Hepatic stellate cell (primary cell): ENCODE measurements at regions not wholly inside any gene's neighbourhood (a gene's known extent, or its start where the extent isn't known, plus 50 kb on each side); places are given as distances from the start of the nearest gene placed in this dataset.

ENCODE experiments used
- DNase-seq: peaks from one replicate; pipeline ENCODE4 v3.0.0; 2011; ENCODE audit warnings: low spot score

DNA sequence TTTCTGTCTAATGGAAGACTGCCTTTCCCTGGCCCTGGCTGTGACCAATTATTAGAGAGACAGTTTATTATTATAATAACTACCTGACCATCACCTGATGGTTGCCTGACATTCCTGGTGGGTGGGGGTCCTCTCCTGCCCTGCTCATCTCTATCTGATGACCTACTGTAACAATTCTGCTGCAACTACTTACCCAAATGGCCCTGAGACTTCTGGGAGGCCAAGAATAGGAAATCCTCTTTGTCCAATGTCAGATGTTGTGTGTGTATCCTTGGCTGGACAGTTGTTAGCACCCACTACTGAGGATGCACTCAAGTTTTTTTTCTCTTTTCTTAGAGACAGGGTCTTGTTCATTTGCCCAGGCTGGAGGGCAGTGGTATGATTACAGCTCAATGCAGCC, 110.3 kb downstream of the DDX1 start:
- no peak for DNase-seq

DNA sequence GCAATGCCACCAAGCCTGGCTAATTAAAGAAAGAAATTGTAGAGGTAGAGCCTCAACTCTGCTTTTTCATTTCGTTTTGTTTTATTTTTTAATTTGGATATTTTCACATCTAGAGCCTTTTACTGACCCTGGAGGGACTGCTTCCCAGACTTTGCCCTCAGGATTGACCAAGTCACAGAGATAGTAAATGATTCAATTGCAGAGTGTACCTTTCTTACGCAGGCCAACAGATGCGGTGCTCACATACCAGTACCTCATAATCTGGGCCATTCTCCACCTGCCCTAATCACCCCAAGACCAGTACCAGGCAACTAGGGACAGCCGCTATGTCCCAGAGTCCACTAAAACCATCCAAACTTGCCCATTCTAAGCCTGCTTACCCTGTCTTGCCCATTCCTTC, 110.8 kb downstream of the DDX1 start:
- no peak for DNase-seq

DNA sequence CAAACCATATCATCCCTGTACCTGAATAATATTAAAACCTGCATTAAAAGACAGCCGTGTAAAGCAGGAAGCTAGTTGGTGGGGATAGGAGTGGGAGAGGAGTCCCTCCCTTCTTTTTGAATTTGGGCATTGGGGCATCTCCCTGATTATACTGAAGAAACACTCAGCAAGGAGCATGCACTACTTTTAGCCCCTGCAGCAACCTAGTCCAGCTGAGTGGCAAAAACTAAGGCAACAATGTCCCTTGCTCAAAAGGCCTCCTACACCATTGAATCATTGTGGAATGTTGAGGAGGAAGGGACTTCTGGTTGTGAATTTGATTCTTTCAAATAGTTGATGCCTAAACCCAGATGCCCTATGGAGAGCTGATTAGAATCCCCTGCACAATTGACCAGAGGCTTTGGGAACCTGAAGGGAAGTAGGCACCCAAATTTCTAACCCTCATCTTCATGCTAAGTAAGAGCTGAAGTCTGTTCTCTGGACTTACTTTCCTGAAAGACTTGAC, 111.7 kb downstream of the DDX1 start:
- DNase-seq = no peak

DNA sequence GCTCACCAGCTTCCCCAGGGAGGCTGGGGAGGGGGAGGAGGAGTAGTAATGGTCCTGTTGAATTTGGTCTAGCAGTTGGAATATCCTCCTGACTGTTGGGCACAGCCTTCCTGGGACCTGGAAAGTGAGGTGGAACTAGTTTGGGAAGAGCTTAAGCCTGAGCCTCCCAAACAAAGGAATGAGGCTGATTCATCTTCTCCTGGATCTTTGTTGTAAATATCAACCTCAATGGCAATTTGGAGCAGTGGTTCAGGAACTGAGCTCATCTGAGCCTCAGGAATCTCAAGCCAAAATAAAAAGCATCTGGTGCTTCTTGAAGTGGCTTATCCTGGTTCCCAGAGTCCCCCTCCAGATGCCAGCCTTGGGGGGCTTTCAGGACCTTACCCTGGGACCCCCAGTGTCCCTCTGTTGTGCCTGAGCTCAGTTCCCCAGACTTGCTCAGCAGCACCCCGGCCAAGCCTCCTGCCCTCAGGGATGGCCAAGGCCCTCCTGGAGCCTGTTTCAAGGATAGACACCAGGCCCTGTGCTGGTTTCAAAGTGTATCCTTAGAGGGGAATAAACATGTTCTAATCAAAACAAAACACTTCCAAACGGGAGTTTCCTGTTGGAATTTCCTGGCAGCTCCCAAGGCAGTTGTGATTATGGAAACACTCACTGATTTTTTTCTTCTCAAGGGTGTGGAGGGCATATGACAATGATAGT, 112.6 kb downstream of the DDX1 start:
- no peak for DNase-seq

DNA sequence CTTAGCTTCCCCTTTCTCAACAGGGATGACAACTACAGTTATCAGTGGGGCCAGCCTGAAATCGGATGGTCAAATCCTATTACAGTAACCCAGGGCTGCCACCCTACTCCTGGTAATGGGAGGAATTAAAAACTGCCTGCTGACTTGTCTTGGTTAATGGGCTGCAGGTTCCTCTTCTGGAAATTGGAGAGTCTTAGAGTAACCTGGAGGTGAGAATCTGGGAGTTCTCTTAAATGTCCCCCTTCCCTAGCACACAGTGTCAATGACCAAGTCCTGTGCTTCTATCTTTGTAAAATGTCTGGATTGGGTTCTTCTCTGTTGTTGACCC, 113.1 kb downstream of the DDX1 start:
- DNase-seq = no peak

DNA sequence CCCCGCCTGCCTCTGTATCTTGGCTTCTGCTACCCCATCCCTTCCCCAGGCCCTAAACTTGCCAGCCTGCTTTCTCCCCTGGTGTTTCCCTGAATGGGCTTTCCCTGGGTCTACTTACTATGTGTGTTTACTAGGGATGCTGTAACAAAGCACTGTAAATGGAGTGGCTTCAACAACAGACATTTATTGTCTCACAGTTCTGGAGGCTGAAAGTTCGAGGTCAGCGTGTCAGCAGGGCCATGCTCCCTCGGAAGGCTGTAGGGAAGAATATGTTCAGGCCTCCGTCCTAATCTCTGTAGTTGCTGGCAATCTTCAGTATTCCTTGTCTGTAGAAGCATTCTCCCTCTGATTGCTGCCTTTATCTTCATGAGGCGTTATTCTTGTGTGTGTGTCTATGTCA, 113.6 kb downstream of the DDX1 start:
- DNase-seq = no peak

DNA sequence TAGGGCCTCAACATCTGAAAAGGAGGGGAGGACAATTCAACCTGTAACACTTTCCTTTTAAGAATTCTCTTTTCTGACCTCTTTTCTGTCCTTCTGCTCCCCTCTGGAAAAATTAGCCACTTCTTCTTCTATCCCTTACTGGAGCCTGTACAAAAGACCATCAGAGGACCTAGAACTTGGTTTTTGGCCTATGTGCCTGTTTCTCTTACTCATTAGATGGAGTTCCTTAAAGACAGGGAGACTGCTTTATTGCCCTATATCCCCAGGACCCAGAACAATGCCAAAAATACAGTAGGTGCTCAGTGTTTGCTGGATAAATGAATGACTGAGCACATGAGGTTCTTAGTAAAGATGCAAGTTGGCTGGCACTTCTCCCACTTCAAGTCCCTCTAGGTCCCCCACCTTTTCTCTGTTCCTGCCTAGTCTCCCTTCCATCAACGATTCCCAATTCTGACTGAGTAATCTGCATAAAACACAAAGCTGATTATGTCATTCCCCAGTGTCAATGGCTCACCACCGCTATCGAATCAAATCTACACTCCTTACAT, 114.2 kb downstream of the DDX1 start:
- DNase-seq = no peak

DNA sequence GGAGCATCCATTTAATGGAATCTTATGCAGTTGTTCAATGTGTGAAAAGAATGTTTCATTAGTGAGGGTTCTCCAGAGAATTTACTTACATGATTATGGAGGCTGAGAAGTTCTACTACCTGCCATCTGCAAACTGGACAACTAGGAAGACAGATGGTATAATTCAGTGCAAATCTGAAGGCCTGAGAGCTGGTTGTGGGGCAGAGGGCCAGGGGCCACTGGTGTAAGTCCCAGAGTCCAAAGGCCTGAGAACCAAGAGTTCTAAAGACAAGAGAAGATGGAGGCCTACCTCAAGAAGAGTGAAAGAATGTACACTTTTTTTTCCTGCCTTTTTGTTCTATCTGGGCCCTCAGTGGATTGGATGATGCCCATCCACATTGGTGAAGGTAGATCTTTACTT, 114.8 kb downstream of the DDX1 start:
- no peak for DNase-seq

DNA sequence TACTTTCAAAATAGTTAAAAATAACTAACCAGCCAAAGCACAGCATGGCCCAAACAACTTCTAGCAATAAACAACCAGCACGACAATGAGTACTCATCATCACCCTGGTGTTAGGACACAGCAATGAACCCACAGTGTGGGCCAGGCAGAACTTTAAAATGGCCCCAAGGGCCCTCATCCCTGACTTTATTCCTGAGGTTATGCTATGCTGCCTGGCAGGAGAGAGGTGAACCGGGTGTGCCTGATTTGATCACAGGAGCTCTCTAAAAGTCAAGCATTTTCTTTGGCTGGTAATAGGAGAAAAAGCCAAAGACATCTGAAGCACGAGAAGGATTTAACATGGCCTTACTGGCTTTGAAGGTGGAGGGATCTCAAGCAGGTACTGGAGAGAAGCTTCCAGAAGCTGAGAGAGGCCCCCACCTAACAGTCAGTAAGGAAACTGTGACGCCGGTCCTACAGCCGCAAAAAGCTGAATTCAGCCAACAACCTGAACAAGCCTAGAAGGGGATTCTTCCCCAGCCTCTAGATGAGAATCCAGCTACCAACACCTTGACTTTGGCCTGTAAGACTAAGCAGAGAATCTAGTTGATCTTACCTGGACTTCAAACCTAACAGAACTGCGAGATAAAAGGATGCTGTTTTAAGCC, 115.4 kb downstream of the DDX1 start:
- DNase-seq = no peak

DNA sequence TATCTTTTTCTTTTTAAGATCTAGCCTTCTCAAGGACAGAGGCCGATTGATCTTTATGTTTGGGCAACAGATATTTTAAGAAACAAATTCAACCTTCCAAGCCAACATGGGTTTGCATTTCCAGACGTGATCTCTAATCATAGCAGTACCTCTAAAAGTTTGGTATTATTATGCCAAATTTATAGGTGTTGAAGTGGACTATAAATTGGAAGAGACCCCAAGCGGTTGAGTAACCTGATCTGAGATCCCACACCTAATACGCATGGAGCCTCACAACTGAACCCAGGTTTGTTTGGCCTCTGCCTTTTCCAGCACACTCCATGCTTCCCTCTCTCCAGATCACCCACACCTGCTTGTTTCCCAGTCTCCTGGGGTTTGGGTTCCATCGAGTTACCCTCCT, 116.5 kb downstream of the DDX1 start:
- no peak for DNase-seq

DNA sequence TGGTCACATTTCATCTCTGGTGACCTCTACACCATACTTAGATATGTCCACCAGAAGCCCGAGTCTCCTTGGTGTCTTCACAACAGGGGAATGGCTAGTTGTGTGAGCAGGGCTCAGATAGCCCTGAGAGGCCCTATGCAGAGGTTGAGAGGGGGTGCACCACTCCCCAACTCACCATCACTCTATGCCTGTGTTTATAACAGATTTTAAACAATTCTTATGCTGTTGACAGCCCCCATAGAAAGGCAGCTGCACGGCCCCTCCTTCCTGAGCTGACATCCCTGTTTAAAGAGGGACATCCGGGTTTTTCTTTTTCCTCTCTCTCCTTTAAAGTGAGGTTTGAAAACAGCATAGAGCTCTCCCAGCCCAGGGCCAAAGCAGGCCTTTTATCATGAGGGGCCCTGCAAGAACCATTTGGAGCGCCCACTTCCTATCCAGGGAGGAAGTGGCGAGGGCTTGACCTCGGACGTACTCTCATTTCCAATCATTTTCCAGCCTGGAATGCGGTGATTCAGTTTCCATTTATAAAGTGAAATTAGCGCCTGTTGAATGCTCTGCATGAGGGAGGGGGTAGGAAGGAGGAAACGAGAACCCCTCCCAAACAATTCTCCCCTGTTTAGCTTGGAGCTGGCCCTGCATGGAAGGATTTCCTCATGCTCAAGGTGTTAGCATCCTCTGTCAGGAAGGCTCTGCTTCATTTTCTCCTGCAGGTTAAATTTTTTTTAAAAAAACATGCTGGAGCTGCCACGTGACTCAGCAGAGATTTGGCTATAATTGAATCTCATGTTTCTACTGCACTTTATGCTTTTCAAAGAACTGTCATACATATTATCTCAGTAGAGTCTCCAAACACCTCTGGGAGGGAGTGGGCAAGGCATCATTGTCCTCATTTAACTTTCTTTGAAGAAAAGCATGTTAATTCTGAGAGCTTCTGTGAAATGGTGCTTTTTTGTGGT, 117.5 kb downstream of the DDX1 start:
- DNase-seq = no peak

DNA sequence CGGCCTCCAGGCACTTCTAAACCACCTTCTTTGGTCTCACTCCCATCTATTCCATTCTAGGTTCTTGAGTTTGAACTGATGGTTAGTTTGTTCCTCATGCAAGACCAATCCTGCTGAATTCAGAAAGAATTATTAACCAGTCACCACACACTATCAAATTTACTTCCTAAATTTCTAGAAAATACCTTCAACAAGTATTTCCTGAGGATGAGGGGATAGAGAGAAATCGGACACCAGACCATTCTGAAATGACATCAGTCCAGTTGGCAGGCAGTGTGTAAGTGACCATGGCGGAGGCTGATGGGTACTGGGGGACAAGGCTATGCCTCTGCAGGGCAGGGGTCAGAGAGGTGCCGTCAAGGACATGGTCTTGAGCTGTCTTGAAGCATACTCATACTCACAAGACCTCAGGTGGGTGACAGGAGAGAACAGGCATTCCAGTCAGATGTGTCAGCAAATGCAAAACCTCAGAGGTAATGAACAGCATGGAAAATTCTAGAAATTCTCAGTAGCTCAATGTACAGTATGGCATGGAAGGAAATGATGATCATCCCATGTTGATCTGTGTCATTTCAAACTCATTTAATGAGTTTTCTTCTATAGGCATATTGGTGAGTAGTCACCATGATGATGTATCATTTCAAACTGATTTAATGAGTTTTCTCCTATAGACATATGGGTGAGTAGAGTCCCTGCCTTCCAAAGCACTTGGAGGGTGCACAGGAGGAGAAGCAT, 119.6 kb downstream of the DDX1 start:
- no peak for DNase-seq

DNA sequence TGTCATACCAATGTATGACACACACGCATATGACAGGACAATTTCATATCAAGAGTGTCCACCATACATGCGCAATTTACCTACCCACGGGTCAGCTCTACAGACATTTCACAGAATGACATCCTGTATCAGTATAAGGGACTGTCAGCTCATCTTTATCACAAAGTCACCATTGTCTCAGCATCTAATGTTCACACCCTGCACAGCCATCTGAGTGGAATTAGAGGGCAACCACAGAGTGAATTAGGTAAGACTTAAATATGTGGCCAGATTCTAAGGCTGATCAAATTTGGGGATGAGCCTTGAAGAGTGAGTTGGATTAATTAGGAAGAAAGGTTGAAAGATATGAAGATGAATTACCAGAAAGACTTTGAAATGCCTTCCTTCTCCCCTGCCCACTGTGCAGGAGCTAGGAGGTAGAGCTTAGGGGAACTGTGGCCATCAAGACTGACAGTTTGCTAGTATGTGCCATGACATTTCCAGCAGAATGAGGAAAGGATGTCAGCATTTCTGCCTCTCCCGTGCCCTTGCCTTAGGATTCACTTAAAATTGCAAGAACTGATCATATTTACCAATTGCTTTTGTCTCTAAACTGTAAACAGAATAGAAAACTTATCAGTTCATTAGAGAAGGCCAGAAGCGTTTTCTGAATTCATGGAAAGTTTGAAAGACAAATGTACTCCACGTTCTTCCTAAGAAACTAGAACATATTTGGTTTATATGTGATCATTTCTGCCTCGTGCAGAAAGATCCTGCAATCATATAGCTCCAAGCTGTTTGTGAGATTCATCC, 121.1 kb downstream of the DDX1 start:
- DNase-seq = no peak

DNA sequence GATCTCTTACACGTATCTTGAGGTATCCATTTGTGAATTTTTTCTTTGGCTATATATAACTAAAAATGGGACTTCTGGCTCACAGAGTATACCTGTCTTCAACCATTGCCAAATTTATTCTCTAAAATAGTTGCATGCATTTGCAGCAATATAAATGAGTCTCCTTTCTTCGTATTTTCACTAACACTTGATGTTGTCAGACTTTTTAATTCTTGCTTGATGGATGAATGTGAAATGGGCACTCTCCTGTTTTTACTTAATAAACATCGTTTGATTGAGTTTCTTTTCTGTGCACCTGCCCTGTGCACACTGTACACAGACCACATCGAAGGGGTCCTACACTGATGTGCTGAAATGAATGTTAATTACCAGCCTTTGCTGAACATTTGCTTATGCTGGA, 121.8 kb downstream of the DDX1 start:
- DNase-seq = no peak

DNA sequence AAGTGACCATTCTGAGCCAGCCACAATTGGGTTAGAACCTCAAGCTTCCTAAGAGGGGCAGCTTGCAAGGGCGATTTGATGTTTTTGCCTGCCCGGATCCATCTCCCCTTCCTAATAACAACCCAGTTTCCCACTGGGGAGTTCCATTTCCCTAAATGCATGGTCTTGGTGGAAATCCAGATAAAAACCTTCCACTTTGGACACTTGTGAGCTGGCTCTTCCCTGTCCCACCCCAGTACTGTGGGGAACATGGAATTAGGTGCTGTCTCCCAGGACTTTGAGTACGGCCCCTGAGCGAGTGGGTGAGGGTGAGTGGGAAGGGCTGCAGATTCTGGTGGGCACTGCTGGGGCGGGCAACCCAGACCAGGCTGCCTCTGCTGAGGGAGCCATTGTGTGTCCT, 122.3 kb downstream of the DDX1 start:
- DNase-seq = no peak

DNA sequence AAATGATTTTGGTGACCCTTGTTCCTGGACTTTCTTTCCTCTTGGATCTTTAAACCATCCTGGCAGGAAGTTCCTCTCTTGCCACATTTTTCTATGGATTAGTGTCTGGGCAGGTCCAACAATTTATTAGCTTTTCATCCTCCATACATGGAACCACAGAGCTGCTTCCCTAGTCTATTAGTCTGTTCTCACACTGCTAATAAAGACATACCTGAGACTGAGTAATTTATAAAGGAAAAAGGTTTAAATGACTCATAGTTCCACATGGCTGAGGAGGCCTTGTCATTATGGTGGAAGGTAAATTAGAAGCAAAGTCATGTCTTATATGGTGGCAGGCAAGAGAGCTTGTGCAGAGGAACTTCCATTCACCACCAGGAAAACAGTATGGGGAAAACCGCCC, 122.9 kb downstream of the DDX1 start:
- DNase-seq = no peak

DNA sequence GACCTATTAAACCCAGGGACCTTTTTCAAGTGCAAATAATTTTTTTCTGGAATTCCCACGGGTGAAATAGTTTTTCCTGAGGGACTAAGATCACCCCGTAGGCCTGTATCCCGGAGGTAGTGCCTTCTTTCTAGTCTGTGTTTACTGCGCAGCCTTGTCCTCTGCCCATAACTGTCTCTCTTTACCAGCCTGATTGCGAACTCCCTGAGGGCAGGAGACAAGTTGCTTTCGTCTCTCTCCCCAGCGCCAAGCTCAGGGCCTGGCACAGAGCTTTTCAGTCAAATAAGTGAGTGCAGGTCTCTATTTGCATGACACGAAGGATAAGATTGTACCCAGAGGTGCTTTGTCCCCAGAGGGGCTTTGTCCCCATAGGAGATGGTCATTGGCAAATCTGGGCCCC, 123.9 kb downstream of the DDX1 start:
- DNase-seq = no peak

DNA sequence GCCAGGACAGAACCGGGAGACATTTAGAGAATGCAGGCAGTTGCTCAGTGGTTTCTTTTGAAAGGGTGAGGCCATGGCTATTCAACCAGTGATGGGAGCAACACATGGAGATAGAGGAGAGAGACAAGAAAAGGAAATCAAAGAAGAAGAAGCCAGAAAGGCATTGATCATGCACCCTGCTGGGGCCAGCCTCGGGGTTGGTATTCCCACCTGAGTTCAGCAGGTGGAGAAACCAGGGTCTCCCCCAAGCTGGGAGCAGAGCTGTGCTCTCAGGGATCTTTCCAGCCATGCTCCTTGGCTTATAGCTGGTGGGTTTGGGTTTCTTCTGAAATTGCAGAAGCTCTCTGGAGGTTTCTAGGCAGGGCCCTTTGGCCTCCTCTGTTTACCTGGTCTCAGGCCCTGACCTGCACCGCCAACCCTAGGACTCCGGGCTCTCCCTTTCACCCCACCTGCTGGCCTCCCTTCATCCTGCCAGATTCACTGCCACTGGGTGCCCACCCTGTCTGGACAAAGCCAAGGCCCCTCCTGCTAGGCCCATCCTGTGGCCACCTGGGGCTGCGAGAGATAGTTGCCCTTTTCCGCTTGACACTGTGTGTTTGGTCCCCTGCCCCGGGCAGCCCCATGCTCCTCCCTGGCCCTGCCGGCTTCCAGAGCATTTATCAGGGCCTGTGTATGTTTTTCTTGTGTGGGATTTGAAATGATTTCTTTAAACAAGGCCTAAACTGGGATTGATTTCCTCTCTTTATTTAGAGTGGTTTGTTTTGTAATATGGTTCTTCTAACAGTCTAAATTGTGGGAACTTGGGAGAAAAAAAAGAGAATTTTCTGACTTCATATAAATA, 126.7 kb downstream of the DDX1 start:
- DNase-seq = no peak

DNA sequence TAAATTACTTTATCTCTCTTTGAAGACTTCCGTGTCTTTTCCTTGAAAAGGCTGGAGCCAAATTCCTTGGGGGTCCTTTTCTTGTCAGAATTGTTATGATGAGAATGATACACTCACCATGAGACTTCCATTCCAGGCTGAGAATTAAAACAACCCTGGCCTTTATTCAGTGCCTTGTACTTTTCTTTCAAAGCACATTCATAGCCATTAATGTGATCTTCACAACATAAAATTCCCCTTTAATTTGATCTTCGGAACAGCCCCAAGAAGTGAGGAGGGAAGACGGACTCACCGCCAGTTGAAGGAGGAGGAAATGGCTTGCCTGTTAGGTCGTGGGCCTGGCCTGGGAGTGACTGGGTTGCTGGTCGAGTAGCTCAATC, 127.3 kb downstream of the DDX1 start:
- no peak for DNase-seq
